HepG2 (cell line): ENCODE measurements at regions not wholly inside any gene's neighbourhood (a gene's known extent, or its start where the extent isn't known, plus 50 kb on each side); places are given as distances from the start of the nearest gene placed in this dataset.

Experiments
- HDAC2 ChIP-seq: sonication (generic); formaldehyde crosslinking; IDR thresholded peaks from 2 replicates; pipeline ENCODE4 v1.4.0; 2020; ENCODE audit warnings: missing genetic modification reagents
- HES4 ChIP-seq: sonication (generic); formaldehyde crosslinking; IDR thresholded peaks from 2 replicates; pipeline ENCODE4 v1.9.0; 2021; ENCODE audit warnings: mild to moderate bottlenecking, missing genetic modification reagents, borderline replicate concordance
- MIXL1 ChIP-seq: IDR thresholded peaks from 2 replicates; pipeline ENCODE4 v1.6.1; 2016
- ONECUT2 ChIP-seq: sonication (generic); formaldehyde crosslinking; IDR thresholded peaks from 2 replicates; pipeline ENCODE4 v1.4.0; 2020; ENCODE audit warnings: missing genetic modification reagents
- SMC3 ChIP-seq: IDR thresholded peaks from 2 replicates; pipeline ENCODE4 v1.6.1; 2011; ENCODE audit warnings: low read length, improper control_type of control experiment
- STAG1 ChIP-seq: sonication (generic); formaldehyde crosslinking; IDR thresholded peaks from 2 replicates; pipeline ENCODE4 v1.4.0; 2020; ENCODE audit warnings: missing genetic modification reagents
- TEAD3 ChIP-seq: optimal IDR thresholded peaks from 2 replicates; pipeline ENCODE3; 2016; ENCODE audit warnings: borderline replicate concordance
- THAP11 ChIP-seq: IDR thresholded peaks from 2 replicates; pipeline ENCODE4 v1.6.1; 2016; ENCODE audit warnings: missing biosample characterization, missing genetic modification reagents
- TF ChIP-seq, protein P1 (sequence below): sonication (generic); formaldehyde crosslinking; IDR thresholded peaks from 2 replicates; pipeline ENCODE4 v1.9.0; 2021; ENCODE audit warnings: missing genetic modification reagents, mild to moderate bottlenecking, borderline replicate concordance
- TF ChIP-seq, protein P2 (sequence below): sonication (generic); formaldehyde crosslinking; IDR thresholded peaks from 2 replicates; pipeline ENCODE4 v1.8.0; 2022; ENCODE audit warnings: mild to moderate bottlenecking, missing genetic modification reagents, moderate library complexity
- TF ChIP-seq, protein P3 (sequence below): sonication (generic); formaldehyde crosslinking; IDR thresholded peaks from 2 replicates; pipeline ENCODE4 v1.4.0; 2020; ENCODE audit warnings: mild to moderate bottlenecking, missing genetic modification reagents
- TF ChIP-seq, protein P4 (sequence below): sonication (generic); formaldehyde crosslinking; IDR thresholded peaks from 2 replicates; pipeline ENCODE4 v1.5.0; 2020; ENCODE audit warnings: mild to moderate bottlenecking, missing genetic modification reagents, moderate library complexity
- TF ChIP-seq, protein P5 (sequence below): IDR thresholded peaks from 2 replicates; pipeline ENCODE4 v1.6.1; 2012; ENCODE audit warnings: low read depth, low read length, improper control_type of control experiment

DNA sequence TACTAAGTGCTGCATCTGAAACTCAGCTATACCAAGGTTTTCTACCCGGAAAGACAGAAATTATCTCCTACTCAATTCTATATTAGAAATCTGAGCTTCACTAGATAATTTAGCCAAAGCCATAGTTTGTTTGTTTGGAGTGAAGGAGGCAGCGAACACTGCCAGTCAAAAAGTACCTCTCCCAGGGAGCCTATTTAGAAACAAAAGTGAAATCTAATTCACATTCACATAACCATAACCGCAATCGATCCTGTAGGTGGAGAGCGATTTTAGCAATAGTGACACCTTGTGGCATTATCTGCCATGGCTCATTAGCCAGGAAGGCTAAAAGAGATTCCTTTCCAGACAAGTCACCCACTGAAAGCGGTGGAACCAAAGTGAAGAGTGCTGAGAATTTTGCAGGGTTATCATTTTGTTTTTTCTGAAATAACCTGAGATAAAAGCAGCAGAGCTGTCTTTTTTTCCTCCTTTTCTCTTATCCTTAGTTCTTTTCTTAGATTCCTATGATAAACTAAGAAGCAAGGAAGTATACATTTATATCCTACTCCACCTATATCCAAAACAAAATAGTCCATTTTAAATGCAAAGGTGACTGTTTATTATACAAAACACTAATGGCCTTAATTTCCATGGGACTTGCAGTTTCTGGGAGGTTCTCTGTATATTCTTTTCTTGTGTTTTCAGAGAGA, 83.7 kb upstream of the BET1 start (continued):
- TF ChIP-seq, protein P1, sequence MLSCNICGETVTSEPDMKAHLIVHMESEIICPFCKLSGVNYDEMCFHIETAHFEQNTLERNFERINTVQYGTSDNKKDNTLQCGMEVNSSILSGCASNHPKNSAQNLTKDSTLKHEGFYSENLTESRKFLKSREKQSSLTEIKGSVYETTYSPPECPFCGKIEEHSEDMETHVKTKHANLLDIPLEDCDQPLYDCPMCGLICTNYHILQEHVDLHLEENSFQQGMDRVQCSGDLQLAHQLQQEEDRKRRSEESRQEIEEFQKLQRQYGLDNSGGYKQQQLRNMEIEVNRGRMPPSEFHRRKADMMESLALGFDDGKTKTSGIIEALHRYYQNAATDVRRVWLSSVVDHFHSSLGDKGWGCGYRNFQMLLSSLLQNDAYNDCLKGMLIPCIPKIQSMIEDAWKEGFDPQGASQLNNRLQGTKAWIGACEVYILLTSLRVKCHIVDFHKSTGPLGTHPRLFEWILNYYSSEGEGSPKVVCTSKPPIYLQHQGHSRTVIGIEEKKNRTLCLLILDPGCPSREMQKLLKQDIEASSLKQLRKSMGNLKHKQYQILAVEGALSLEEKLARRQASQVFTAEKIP (CRISPR knock-in tag): no peak
- TF ChIP-seq HES4 (no peak), MIXL1 (CRISPR knock-in tag) (peak; percentile 91), ONECUT2 (peak; percentile 88), TEAD3 (CRISPR knock-in tag) (peak; percentile 16), STAG1 (CRISPR knock-in tag) (peak; percentile 76), HDAC2 (no peak), SMC3 (peak; percentile 94), THAP11 (CRISPR knock-in tag) (0 out of 2 replicates have a peak, but pooled peaks have one; percentile 33)
- TF ChIP-seq, protein P2, sequence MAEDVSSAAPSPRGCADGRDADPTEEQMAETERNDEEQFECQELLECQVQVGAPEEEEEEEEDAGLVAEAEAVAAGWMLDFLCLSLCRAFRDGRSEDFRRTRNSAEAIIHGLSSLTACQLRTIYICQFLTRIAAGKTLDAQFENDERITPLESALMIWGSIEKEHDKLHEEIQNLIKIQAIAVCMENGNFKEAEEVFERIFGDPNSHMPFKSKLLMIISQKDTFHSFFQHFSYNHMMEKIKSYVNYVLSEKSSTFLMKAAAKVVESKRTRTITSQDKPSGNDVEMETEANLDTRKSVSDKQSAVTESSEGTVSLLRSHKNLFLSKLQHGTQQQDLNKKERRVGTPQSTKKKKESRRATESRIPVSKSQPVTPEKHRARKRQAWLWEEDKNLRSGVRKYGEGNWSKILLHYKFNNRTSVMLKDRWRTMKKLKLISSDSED (CRISPR knock-in tag): no peak
- TF ChIP-seq, protein P3, sequence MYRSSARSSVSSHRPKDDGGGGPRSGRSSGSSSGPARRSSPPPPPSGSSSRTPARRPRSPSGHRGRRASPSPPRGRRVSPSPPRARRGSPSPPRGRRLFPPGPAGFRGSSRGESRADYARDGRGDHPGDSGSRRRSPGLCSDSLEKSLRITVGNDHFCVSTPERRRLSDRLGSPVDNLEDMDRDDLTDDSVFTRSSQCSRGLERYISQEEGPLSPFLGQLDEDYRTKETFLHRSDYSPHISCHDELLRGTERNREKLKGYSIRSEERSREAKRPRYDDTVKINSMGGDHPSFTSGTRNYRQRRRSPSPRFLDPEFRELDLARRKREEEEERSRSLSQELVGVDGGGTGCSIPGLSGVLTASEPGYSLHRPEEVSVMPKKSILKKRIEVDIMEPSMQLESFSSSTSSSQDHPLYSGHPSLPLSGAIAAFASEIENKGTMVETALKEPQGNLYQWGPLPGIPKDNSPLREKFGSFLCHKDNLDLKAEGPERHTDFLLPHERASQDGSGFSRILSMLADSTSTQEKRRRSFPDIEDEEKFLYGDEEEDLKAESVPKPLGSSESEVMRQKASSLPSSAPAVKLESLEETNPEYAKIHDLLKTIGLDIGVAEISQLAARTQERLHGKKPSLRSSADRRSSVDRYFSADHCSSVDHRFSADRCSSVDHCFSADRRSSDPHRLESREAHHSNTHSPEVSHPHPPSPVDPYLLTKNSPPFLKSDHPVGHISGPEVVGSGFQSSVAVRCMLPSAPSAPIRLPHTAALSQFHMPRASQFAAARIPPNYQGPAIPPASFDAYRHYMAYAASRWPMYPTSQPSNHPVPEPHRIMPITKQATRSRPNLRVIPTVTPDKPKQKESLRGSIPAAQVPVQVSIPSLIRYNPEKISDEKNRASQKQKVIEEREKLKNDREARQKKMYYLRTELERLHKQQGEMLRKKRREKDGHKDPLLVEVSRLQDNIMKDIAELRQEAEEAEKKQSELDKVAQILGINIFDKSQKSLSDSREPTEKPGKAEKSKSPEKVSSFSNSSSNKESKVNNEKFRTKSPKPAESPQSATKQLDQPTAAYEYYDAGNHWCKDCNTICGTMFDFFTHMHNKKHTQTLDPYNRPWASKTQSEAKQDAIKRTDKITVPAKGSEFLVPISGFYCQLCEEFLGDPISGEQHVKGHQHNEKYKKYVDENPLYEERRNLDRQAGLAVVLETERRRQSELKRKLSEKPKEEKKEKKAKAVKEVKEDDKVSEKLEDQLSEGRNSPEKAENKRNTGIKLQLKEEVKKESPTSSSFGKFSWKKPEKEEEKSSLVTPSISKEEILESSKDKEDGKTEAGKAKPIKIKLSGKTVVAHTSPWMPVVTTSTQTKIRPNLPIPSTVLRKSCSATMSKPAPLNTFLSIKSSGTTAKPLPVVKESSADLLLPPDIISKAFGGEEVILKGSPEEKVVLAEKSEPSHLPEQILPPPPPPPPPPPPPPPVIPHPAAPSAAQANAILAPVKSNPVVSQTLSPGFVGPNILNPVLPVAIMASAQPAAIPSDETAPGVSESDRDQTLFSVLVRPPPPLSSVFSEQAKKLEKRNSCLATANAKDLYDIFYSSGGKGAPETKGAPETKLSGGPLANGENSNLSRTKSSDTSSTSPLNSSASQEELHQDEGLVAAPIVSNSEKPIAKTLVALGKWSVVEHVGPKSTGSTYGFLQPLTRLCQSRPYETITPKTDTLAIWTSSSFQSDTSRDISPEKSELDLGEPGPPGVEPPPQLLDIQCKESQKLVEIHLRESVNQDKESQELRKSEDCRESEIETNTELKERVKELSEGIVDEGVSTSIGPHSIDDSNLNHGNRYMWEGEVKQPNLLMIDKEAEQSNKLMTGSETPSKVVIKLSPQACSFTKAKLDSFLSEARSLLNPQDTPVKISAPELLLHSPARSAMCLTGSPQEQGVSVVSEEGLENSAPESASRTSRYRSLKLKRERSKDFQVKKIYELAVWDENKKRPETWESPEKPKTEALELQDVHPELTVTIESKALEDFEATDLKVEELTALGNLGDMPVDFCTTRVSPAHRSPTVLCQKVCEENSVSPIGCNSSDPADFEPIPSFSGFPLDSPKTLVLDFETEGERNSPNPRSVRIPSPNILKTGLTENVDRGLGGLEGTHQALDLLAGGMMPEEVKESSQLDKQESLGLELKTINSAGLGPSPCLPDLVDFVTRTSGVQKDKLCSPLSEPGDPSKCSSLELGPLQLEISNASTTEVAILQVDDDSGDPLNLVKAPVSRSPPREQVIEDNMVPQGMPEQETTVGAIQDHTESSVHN (CRISPR knock-in tag): no peak
- TF ChIP-seq, protein P4, sequence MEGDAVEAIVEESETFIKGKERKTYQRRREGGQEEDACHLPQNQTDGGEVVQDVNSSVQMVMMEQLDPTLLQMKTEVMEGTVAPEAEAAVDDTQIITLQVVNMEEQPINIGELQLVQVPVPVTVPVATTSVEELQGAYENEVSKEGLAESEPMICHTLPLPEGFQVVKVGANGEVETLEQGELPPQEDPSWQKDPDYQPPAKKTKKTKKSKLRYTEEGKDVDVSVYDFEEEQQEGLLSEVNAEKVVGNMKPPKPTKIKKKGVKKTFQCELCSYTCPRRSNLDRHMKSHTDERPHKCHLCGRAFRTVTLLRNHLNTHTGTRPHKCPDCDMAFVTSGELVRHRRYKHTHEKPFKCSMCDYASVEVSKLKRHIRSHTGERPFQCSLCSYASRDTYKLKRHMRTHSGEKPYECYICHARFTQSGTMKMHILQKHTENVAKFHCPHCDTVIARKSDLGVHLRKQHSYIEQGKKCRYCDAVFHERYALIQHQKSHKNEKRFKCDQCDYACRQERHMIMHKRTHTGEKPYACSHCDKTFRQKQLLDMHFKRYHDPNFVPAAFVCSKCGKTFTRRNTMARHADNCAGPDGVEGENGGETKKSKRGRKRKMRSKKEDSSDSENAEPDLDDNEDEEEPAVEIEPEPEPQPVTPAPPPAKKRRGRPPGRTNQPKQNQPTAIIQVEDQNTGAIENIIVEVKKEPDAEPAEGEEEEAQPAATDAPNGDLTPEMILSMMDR (CRISPR knock-in tag): peak; percentile 84
- TF ChIP-seq, protein P5, sequence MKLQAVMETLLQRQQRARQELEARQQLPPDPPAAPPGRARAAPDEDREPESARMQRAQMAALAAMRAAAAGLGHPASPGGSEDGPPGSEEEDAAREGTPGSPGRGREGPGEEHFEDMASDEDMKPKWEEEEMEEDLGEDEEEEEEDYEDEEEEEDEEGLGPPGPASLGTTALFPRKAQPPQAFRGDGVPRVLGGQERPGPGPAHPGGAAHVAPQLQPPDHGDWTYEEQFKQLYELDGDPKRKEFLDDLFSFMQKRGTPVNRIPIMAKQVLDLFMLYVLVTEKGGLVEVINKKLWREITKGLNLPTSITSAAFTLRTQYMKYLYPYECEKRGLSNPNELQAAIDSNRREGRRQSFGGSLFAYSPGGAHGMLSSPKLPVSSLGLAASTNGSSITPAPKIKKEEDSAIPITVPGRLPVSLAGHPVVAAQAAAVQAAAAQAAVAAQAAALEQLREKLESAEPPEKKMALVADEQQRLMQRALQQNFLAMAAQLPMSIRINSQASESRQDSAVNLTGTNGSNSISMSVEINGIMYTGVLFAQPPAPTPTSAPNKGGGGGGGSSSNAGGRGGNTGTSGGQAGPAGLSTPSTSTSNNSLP: peak; percentile 74; the same call in 1 of the 2 replicates
